Stomach (tissue), 4 donors: ENCODE measurements at regions not wholly inside any gene's neighbourhood (a gene's known extent, or its start where the extent isn't known, plus 50 kb on each side); places are given as distances from the start of the nearest gene placed in this dataset.

Source experiments
- CTCF ChIP-seq, 7 experiments: fragments of 450-650 bp in 4 of 7; fragments of 200-600 bp in 3 of 7; sonication (generic) in 3 of 7; IDR thresholded peaks; one replicate each; pipeline ENCODE4 v1.5.1; 2016 to 2019; ENCODE audit warnings: antibody characterized with exemption in 7 of 7, control low read depth in 2 of 7, mild to moderate bottlenecking in 1 of 7
- EP300 ChIP-seq: sonication (generic); formaldehyde crosslinking; IDR thresholded peaks from one replicate; pipeline ENCODE4 v1.6.1; 2017; ENCODE audit warnings: antibody characterized with exemption
- POLR2A ChIP-seq, 4 donors: fragments of 450-650 bp; IDR thresholded peaks; one replicate each; pipeline ENCODE4 v1.6.1; 2016; ENCODE audit warnings: antibody characterized with exemption in 4 of 4, control low read depth in 2 of 4, mild to moderate bottlenecking in 1 of 4, moderate library complexity in 1 of 4

GRCh38 chr3:113051787-113052186 lies 61.0 kb downstream of the GTPBP8 start:
- TF ChIP-seq CTCF (IDR thresholded peaks at IDR 0.05) (no peak), EP300 (no peak), POLR2A (IDR thresholded peaks at IDR 0.05) (no peak)
